Fibroblast of mammary gland (primary cell): ENCODE measurements at regions not wholly inside any gene's neighbourhood (a gene's known extent, or its start where the extent isn't known, plus 50 kb on each side); places are given as distances from the start of the nearest gene placed in this dataset.
"Not testable (repeated sequence)": the region's sequence is repeated elsewhere in the genome, so short reads cannot be mapped to it uniquely, and the experiment has no call there.

Experiments used
- DNase-seq: peaks from one replicate; pipeline ENCODE4 v3.0.0-alpha.2; 2010; ENCODE audit warnings: low read depth
- H3K4me3 ChIP-seq: 2 replicates; pipeline ENCODE4 v1.5.1; 2011; ENCODE audit warnings: low read depth, mild to moderate bottlenecking, low read length, moderate library complexity; ENCODE audit not compliant: control insufficient read depth
- TF ChIP-seq, protein P1 (sequence below): conservative IDR thresholded peaks from 2 replicates; pipeline ENCODE4 v1.5.1; 2011; ENCODE audit warnings: low read depth, low read length, inconsistent platforms; ENCODE audit not compliant: control insufficient read depth, insufficient read depth

DNA sequence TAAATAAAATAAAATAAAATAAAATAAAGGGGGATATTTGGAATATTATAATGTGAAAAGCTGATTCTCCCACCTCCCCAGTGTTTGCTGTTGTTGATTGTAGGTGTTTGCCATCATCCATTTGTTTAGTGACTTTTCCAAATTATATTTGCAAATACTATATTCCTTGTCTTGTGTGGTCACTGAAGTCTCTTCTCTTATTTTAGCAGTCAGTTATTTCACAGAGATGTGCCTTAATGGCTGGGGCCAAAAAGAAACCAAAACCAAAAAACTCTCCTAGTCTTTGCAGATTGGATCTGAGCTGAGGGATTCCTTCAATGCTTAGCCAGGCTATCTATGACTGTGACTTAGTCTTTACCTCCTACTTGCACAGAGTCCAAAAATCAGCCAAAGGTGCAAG is 70.9 kb upstream of the ZNF169 start:
- TF ChIP-seq, protein P1, sequence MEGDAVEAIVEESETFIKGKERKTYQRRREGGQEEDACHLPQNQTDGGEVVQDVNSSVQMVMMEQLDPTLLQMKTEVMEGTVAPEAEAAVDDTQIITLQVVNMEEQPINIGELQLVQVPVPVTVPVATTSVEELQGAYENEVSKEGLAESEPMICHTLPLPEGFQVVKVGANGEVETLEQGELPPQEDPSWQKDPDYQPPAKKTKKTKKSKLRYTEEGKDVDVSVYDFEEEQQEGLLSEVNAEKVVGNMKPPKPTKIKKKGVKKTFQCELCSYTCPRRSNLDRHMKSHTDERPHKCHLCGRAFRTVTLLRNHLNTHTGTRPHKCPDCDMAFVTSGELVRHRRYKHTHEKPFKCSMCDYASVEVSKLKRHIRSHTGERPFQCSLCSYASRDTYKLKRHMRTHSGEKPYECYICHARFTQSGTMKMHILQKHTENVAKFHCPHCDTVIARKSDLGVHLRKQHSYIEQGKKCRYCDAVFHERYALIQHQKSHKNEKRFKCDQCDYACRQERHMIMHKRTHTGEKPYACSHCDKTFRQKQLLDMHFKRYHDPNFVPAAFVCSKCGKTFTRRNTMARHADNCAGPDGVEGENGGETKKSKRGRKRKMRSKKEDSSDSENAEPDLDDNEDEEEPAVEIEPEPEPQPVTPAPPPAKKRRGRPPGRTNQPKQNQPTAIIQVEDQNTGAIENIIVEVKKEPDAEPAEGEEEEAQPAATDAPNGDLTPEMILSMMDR = no peak
- H3K4me3 ChIP-seq = no peak overlapping the region
- DNase-seq = no peak

DNA sequence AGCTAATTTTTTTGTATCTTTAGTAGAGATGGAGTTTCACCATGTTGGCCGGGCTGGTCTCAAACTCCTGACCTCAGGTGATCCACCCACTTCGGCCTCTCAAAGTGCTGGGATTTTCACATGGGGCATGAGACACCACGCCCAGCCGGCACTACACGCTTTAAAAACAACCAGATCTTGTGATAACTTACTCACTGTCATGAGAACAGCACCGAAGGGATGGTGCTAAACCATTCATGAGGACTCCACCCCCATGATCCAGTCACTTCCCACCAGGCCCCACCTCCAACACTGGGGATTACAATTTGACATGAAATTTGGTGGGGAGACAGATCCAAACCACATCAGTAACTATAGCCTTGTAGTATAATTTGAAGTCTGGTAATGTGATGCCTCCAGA is 67.4 kb upstream of the ZNF169 start:
- H3K4me3 ChIP-seq, DNase-seq: not testable (repeated sequence)

DNA sequence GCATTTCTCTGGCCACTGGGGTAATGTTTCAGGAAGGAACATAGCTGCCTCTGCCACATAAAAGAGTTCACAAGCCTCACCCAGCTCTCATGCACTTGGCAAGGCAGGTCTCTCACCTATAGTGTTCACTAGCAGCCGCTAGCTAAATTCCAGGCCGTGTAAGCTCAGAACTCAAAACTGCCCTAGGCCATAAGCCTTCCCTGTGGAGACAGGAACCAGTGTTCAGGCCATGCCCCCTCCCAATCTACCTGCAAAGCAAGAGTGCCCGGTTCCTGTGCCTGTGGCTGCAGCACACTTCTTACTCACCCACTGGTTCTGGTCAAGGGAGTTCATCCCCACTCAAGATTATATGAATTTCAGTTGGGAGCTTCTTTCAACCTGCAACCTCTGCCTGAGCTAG is 60.7 kb upstream of the ZNF169 start:
- no peak for DNase-seq
- H3K4me3 ChIP-seq = no peak overlapping the region
- TF ChIP-seq, protein P1 = no peak

DNA sequence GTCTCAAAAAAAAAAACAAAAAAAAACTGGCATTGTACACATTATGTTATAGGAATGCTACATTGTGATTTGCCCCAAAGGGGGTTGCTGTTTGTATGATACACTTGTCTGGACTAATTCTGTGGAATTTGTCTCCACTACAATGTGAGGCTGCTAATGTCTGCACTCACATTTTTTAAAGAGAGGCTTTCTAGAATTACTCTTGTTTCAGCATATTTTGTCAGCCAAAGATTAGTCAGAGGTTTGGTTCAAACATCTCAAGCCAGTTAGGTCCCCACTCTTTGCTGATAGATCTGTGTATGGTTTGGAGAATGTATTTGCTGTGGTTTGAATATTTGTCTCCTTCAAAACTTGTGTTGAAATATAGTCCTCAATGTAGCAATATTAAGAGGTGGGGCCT is 59.3 kb upstream of the ZNF169 start:
- no peak overlapping the region for H3K4me3 ChIP-seq
- TF ChIP-seq, protein P1 = no peak
- DNase-seq = no peak

DNA sequence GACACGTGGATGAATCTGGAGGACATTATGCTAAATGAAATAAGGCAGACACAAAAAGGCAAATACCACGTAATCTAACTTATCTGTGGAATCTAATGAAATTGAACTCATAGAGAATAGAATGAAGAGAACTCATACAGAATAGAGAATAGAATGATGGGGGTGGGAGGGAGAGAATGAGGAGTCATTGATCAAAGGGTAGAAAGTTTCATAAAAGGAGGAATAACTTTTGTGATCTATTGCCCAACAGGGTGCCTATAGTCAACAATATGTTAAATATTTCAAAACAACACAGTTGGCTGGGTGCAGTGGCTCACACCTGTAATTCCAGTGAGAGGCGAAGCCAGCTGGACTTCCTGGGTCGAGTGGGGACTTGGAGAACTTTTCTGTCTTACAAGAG is 54.9 kb upstream of the ZNF169 start:
- no peak overlapping the region for H3K4me3 ChIP-seq
- TF ChIP-seq, protein P1 = no peak
- DNase-seq = no peak

DNA sequence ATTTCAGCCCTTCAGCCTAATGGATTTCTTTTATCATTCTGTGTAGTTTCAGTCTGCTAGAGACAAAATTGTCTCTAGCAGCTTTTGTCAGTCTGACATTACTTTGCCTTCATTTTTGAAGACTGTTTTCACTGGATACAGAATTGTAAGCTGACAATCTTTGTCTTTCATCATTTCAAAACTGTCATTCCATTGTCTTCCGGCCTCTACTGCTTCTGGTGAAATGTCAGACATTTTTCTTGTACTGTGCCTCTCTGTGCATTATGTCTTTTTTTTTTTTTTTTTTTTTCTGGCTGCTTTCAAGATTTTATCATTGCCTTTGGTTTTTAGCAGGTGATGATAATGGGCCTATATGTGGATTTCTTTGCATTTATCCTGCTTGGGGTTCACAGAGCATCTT is 51.3 kb upstream of the ZNF169 start:
- no peak for DNase-seq
- no peak overlapping the region for H3K4me3 ChIP-seq
- TF ChIP-seq, protein P1 = no peak
